NCI-H2196 treated with DMSO at 0.1 percent for 48 hours (cell line): ENCODE measurements at regions not wholly inside any gene's neighbourhood (a gene's known extent, or its start where the extent isn't known, plus 50 kb on each side); places are given as distances from the start of the nearest gene placed in this dataset.
"Not testable (repeated sequence)": the region's sequence is repeated elsewhere in the genome, so short reads cannot be mapped to it uniquely, and the experiment has no call there.

Experiments used
- DNase-seq: peaks from one replicate; lab custom pipeline; 2025; ENCODE audit not compliant: unreplicated experiment; lab: John Stamatoyannopoulos, UW

DNA sequence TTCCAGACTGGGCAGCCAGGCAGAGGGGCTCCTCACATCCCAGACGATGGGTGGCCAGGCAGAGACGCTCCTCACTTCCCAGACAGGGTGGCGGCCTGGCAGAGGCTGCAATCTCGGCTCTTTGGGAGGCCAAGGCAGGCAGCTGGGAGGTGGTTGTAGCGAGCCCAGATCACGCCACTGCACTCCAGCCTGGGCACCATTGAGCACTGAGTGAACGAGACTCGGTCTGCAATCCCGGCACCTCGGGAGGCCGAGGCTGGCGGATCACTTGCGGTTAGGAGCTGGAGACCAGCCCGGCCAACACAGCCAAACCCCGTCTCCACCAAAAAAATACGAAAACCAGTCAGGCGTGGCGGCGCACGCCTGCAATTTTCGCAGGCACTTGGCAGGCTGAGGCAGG lies 321.4 kb upstream of the SGCG start:
- DNase-seq = not testable (repeated sequence)

DNA sequence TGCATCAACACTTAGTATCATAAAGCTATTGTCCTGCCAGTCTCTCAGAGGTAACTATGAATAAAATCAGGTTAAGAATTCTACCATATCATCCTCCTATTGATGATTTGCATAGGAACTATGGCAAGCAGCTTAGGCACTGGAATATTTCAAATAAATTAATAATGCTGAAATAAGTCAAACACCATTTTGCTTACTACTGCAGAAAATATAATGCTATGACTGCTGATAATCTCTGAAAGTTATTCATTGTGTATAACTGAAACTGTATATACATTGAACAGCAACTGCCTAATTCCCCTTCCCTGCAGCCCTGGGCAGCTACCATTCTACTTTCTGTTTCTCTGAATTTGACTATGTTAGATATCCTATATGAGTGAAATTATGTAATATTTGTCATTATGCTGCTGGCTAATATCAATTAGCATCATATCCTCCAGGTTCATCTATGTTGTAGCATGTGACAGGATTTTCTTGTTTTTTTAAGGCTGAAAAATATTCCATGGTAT lies 318.8 kb upstream of the SGCG start:
- no peak for DNase-seq

DNA sequence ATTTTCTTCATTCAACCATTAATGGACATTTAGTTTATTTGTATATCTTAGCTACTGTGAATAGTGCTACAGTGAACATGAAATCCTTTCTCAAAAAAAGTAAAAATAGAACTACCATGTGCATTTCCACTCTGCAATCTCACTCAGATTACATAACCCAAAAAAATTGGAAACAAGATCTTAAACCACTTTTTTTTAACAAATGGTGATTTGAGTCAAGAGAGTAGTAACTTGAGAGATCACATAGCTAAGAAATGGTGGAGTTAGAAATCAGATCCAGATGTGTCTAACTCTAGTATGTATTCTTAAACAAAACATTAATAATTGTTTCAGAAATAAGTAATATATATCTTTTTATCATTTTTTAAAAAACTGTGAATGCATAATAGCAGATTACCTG lies 318.3 kb upstream of the SGCG start:
- DNase-seq = no peak

DNA sequence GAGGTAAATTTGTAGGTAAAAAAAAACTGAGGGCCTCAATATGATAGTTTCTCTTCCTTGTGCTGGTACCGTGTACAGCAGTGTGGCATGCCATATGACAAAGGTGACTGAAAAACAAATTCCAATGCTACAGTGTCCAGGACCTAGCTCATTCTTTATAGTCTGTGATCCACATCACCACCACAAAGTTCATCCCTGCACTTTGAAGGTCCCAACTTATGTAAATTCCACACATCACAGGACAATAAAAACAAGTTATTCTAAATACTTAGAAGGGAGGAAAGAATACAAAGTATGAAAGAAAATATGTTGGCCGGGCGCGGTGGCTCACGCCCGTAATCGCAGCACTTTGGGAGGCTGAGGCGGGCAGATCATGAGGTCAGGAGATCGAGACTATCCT lies 314.6 kb upstream of the SGCG start:
- DNase-seq = no peak

DNA sequence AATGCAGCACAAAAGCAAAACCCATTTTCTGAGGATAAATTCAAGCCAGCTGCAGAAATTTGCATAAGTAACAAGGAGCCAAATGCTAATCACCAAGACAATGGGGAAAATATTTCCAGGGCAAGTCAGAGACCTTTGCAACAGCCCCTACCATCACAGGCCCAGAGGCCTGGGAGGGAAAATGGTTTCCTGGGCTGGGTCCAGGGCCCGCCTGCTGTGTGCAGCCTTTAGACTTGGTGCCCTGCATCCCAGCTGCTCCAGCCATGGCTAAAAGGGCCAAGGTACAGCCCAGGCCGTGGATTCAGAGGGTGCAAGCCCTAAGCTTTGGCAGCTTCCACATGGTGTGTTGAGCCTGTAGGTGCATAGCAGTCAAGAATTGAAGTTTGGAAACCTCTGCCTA lies 309.5 kb upstream of the SGCG start:
- no peak for DNase-seq

- DNase-seq = no peak
Measured at GRCh38 chr13:22874839-22875238, 305.9 kb upstream of the SGCG start.

DNA sequence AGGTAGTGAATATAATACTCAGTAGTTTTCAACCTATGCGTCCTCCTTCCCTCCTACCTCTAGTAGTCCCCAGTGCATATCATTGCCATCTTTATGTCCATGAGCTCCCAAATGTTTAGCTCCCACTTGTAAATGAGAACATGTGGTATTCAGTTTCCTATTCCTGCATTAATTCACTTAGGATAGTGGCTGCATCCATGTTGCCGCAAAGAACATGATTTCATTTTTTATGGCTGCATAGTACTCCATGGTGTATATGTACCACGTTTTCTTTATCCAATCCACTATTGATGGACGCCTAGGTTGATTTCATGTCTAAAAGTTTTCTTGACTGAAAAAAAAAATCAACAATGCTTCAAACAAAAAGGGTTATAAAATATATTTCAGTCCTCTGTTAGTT lies 303.4 kb upstream of the SGCG start:
- DNase-seq = no peak

GRCh38 chr13:22880741-22881720 lies 299.7 kb upstream of the SGCG start:
- no peak for DNase-seq

GRCh38 chr13:22881721-22882608 lies 298.8 kb upstream of the SGCG start:
- DNase-seq = not testable (repeated sequence)

DNA sequence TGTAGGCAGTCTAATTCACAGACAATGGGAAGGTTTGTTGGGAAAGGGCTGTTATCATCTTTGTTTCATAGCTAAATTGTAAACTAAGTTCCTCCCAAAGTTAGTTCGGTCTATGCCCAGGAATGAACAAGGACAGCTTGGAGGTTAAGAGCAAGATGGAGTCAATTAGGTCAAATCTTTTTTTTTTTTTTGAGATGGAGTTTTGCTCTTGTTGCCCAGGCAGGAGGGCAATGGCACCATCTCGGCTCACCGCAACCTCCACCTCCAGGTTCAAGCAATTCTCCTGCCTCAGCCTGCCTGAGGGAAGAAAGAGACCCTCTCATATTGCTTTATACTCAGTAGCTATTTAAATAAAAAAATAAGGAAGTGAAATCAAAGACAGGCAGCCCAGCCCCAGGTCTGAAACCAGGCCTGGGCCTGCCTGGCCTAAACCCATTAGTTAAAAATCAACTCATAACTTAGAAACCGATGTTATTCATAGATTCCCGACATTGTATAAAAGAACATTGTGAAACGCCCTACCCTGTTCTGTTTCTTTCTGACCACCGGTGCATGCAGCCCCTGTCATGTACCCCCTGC lies 297.4 kb upstream of the SGCG start:
- no peak for DNase-seq

DNA sequence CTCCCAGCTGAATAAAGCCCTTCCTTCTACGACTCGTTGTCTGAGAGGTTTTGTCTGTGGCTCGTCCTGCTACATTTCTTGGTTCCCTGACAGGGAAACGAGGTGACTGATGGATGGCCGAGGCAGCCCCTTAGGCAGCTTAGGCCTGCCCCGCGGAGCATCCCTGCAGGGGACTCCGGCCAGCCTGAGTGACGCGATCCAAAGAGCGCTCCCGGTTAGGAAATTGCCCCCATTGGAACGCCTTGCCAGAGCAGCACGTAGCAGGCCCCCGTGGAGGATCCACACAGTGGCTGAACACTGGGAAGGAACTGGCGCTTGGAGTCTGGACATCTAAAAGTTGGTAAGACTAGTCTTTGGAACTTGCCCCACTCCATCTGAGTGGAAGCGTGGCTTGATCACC lies 296.8 kb upstream of the SGCG start:
- DNase-seq = no peak

DNA sequence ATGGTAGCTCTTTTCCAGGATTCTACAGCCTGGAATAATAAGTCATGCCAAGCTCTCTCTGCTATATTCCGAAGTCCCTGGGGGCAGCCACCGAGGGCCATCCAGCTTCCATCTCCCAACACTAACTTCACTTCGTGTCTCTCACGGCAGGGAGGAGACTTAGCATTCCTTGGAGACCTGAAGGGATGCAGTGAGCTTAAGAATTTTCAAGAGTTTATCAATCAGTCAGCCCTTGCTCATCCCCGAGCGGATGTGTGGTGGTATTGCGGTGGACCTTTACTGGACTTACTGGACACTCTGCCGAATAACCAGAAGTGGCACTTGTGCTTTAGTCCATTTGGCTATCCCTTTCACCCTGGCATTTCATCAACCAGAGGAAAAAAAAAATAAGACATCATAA lies 294.7 kb upstream of the SGCG start:
- DNase-seq = not testable (repeated sequence)

- DNase-seq = not testable (repeated sequence)
Measured at GRCh38 chr13:22889376-22889775, 291.4 kb upstream of the SGCG start.

GRCh38 chr13:22893204-22893603 lies 287.6 kb upstream of the SGCG start:
- DNase-seq = no peak

GRCh38 chr13:22893777-22894176 lies 287.0 kb upstream of the SGCG start:
- DNase-seq = no peak

DNA sequence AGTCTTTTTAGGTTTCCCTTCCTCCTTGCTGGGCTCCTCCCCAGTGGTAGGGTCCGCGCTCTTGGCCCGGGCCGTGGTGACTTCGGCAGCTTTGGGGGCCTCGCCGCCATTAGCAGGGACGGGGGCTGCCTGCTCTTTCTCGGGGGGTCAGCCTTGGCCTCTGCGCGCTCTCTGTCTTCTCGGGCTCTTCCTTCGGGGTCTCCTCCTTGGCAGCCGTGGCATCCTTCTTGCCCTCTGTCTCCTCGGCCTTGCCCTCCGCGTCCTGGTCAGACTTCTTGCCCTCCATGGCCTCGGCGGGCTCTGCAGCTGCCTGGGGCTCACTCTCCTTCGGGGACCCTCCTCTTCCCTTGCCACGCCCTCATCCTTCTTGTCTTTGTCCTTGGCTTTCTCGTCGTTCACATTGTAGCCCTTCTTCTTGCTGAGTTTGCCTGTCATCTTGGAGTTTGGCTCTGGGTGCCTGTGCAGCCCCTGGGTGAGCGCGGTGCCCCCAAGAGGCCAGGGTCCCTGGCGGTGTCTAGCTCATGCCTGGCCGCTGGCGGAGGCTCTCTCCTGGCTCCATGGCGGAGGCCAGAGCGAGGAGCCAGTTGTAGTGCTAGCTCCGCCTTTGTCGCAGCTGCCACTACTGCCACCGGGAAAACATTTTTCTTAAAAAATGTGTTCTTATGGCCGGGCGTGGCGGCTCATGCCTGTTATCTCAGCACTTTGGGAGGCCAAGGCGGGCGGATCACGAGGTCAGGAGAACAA lies 283.0 kb upstream of the SGCG start:
- DNase-seq = no peak

DNA sequence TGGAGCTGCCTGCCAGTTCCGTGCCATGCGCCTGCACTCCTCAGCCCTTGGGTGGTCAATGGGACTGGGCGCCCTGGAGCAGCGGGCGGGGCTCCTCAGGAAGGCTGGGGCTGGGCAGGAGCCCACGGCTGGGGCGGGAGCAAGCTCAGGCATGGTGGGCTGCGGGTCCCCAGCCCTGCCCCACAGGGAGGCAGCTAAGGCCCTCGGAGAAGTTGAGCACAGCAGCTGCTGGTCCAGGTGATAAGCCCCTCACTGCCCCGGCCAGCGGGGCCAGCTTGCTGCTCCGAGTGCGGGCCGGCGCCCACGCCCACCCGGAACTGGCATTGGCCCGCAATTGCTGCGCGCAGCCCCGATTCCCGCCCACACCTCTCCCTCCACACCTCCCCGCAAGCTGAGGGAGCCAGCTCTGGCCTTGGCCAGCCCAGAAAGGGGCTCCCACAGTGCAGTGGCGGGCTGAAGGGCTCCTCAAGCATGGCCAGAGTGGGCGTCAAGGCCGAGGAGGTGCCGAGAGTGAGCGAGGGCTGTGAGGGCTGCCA lies 280.3 kb upstream of the SGCG start:
- DNase-seq = not testable (repeated sequence)

- DNase-seq = no peak
Measured at GRCh38 chr13:22903301-22903700, 277.5 kb upstream of the SGCG start.

- no peak for DNase-seq
Measured at GRCh38 chr13:22903925-22904324, 276.9 kb upstream of the SGCG start.

- no peak for DNase-seq
Measured at GRCh38 chr13:22915442-22916082, 265.2 kb upstream of the SGCG start.
